NT2/D1 (cell line): ENCODE measurements at regions not wholly inside any gene's neighbourhood (a gene's known extent, or its start where the extent isn't known, plus 50 kb on each side); places are given as distances from the start of the nearest gene placed in this dataset.

Source experiments
- SUZ12 ChIP-seq: IDR thresholded peaks from 2 replicates; pipeline ENCODE4 v1.6.1; 2011; ENCODE audit not compliant: insufficient read length, insufficient read depth; ENCODE audit errors: extremely low read depth
- YY1 ChIP-seq: IDR thresholded peaks from 2 replicates; pipeline ENCODE4 v1.6.1; 2011; ENCODE audit not compliant: insufficient read length, insufficient read depth
- ZNF274 ChIP-seq: IDR thresholded peaks from 2 replicates; pipeline ENCODE4 v1.6.1; 2011; ENCODE audit warnings: mild to moderate bottlenecking, low read depth, low read length

DNA sequence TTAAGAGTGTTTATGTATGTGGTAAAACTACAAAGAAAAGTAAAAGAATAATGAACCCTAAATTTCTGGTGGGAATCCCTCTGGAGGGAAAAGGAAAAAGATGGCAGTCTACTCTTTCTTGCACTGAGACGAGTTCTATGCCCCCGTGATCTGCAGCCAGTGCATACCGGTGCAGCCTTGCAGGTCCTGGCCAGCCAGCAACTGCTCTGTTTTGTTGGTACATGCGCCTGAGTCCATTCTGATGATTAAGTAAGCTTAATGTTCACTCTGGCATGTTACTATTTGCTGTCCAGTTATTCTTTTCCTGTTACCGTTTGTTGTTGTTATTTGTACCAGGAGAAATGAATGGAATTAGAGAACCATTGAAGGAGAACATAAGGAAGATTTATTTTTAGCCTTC is 95.1 kb upstream of the TMC3 start:
- TF ChIP-seq YY1 (no peak), ZNF274 (no peak), SUZ12 (no peak)
